ENCODE measurements at regions not wholly inside any gene's neighbourhood (a gene's known extent, or its start where the extent isn't known, plus 50 kb on each side); places are given as distances from the start of the nearest gene placed in this dataset.
"Not testable (repeated sequence)": the region's sequence is repeated elsewhere in the genome, so short reads cannot be mapped to it uniquely, and the experiment has no call there.

DNA sequence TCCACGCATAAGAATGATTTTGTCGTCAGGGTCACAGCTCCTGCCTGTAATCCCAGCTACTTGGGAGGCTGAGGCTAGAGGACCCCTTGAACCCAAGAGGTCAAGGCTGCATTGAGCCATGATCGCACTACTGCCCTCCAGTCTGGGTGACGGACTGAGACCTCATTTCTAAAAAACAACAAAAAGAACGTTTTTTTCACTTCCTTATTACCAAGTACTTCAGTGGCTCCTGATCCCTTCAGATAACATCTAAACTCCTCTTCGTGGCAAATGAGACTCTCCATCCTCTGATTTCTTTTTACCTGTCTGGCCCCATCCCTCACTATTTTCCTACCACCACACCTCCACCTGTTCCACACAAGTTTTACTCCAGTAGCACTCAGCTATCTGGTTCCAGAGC is 105.4 kb upstream of the TLK1 start:
- Mint-ChIP-seq H3K36me3 (peaks cover 3% of the 10 kb centered on the region), H3K27ac (no peak overlapping the region), H3K4me1 (ENCODE audit: low read depth) (peaks cover 11% of the 10 kb centered on the region), H3K4me3 (no peak overlapping the region), H3K9me3 (ENCODE audit: low read depth) (no peaks in the 10 kb centered on the region), H3K27me3 (no peaks in the 10 kb centered on the region)

- H3K36me3 Mint-ChIP-seq; H3K27ac Mint-ChIP-seq; H3K9me3 Mint-ChIP-seq (ENCODE audit: low read depth); H3K27me3 Mint-ChIP-seq; H3K4me3 Mint-ChIP-seq: not testable (repeated sequence)
- H3K4me1 Mint-ChIP-seq (ENCODE audit: low read depth): peaks cover 27% of the 10 kb centered on the region
These were observed 100.8 kb upstream of the TLK1 start for GRCh38 chr2:171261529-171261928.

DNA sequence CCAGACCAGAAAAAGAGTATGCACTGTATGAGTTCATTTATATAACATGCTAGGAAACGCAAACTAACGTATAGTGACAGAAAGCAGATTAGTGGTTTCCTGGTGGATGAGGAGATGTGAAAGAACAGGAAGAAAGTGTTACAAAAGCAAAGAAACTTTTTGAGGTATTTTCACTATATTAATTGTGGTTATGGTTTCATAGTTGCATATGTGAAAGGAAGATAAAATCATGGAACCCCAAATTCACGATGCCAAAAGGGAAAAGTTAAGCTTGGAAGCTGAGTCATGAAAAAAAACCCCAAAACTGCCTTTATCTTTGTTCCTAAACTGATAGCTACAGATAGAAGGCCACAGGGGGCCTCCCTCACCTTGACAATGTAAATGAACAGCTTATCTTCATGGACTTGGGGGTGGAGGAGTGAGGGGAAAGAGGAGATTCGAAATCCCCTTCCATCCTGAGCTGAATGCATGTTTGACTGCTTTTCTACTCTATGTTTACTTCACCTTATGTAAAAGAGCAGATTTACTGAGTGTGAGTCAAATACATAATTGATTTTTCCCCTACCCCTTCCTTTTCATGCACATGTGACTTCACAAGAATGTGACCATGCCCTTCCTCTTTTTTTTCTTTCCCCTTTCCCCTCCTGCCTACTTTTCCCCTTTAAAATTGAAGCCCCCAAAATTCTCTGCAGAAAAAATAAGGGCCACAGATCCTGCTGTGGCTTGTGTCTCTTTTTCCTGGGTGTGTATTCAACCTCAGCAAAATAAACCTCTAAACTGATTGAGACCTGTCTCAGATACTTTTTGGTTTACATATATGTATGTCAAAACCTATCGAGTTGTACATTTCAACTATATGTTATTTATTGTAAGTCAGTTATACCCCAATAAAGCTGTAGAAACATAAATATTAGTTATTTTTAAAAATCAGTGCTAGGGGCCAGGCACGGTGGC is 100.1 kb upstream of the TLK1 start:
- H3K4me3 Mint-ChIP-seq: peak overlapping the region; percentile 4
- H3K27me3 Mint-ChIP-seq: no peaks in the 10 kb centered on the region
- peaks cover 27% of the 10 kb centered on the region for H3K4me1 Mint-ChIP-seq (ENCODE audit: low read depth)
- peaks cover 3% of the 10 kb centered on the region for H3K36me3 Mint-ChIP-seq
- H3K27ac Mint-ChIP-seq: peak overlapping the region; percentile 81
- H3K9me3 Mint-ChIP-seq (ENCODE audit: low read depth): no peaks in the 10 kb centered on the region

DNA sequence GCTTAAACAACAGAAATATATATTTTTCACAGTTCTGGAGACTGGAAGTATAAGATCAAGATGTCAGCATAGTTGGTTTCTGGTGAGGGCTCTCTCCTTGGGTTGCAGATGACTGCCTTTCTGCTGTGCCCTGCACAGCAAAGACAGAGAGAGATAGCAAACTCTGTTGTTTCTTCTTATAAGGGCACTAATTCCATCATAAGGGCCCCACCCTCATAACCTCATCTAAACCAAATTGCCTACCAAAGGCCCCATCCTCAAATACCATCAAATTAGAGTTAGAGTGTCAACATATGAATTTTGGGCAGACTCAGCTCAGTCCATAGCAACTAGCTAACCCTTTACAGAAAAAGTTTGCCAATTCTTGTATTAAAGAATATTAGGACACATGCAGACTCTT is 94.0 kb upstream of the TLK1 start:
- H3K9me3 Mint-ChIP-seq (ENCODE audit: low read depth): no peaks in the 10 kb centered on the region
- H3K4me1 Mint-ChIP-seq (ENCODE audit: low read depth): peaks cover 9% of the 10 kb centered on the region
- no peak overlapping the region for H3K4me3 Mint-ChIP-seq
- no peaks in the 10 kb centered on the region for H3K27me3 Mint-ChIP-seq
- H3K27ac Mint-ChIP-seq: no peak overlapping the region
- no peaks in the 10 kb centered on the region for H3K36me3 Mint-ChIP-seq

DNA sequence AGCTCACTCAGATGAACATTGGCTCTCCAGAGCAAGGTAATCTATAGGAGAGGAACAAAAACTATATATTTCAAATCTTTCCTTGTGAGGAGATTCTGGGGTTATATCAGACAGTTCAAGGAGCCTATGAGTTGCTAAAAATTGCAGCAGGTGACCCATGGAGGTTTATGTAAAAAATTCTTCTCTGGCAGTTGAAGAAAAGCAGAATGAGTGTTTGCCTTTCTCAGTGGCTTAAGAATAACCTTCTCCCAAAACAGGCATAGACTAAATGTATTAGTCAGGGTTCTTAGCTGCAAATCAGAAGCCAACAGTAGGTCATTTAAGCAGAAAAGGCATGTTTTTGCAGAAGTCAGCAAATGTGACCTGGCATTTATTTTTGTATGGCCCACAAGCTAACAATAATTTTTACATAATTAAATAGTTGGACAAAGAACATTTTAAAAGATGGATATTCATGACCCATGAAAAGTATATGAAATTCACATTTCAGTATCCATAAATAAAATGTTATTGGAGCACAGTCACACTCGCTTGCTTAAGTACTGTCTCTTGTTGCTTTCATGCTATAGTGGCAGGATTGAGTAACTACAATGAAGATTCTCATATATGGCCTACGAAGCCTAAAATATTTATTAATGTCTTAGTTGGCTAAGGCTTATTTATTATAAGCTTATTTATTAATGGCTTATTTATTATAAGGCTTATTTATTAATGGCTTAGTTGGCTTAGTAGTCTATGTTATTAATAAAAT is 93.4 kb upstream of the TLK1 start:
- H3K9me3 Mint-ChIP-seq (ENCODE audit: low read depth): no peaks in the 10 kb centered on the region
- no peaks in the 10 kb centered on the region for H3K27me3 Mint-ChIP-seq
- peaks cover 15% of the 10 kb centered on the region for H3K4me1 Mint-ChIP-seq (ENCODE audit: low read depth)
- H3K27ac Mint-ChIP-seq: no peak overlapping the region
- H3K4me3 Mint-ChIP-seq: no peak overlapping the region
- no peaks in the 10 kb centered on the region for H3K36me3 Mint-ChIP-seq

DNA sequence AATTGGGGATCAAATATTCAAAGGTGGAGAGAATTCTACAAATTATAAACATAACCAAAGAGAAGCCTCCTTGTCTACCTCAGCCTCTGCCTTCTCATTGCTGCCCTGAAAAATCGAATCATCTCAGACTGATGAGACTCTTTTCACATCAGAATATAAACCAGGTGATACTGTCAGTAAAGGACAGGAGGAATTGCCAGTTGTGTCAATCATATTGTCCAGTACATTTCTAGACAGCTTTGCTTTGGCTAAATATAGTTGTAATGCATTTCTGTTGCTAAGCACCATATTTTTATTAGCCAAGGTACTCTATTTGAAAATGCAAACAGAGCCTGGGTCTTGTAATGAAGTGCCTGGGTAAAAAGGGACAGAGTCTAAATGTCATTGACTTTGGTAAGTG is 92.6 kb upstream of the TLK1 start:
- Mint-ChIP-seq H3K27me3 (no peaks in the 10 kb centered on the region), H3K4me3 (no peak overlapping the region), H3K27ac (no peak overlapping the region), H3K9me3 (ENCODE audit: low read depth) (no peaks in the 10 kb centered on the region), H3K4me1 (ENCODE audit: low read depth) (peaks cover 23% of the 10 kb centered on the region), H3K36me3 (no peaks in the 10 kb centered on the region)

GRCh38 chr2:171249689-171250088 is 89.0 kb upstream of the TLK1 start:
- H3K27me3 Mint-ChIP-seq: no peaks in the 10 kb centered on the region
- H3K9me3 Mint-ChIP-seq (ENCODE audit: low read depth): peaks cover 12% of the 10 kb centered on the region
- H3K36me3 Mint-ChIP-seq: peaks cover 8% of the 10 kb centered on the region
- no peak overlapping the region for H3K27ac Mint-ChIP-seq
- peaks cover 44% of the 10 kb centered on the region for H3K4me1 Mint-ChIP-seq (ENCODE audit: low read depth)
- H3K4me3 Mint-ChIP-seq: no peak overlapping the region

DNA sequence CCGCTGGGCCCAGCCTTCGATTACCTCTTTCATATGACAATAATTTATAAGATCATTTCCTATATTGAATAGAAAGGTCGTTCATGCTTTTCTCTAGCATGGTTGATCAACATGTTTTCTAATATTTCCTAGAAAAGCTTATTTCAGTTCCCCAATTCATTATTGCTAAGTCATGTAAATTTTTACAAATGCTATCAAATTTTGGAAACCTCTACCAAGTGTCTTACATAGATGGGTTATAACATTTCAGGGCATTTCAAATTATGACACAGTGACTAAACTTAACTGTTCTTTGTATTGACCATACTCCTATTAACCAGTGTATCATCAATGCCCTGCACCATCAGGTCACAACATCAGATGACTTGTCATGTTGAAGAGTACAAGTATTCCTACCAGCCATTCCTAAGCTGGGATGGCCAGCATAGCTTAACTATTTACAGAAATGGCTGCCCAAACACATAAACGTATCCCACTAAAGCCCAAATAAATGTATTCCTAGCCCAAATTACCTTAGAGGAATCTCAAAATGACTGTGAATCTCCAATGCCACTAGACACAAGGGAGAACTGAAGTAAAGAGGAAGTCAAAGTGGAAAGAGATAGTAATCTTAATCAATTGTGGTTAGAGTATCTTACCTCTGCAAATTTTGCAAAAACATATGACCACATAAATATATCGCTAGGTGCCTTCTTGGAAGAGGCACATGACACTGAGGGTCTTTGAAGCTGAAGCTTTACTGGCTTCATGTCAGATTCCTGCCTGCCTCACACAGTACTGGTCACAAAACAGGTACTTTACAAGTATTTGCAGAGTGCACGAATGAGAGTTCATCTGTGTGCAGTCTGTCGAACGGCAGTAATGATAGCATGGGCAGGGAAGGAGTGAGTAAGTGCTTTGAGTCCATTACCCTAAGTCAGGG is 87.3 kb upstream of the TLK1 start:
- H3K9me3 Mint-ChIP-seq (ENCODE audit: low read depth): peaks cover 18% of the 10 kb centered on the region
- H3K4me1 Mint-ChIP-seq (ENCODE audit: low read depth): peaks cover 48% of the 10 kb centered on the region
- H3K36me3 Mint-ChIP-seq: peaks cover 14% of the 10 kb centered on the region

GRCh38 chr2:171244970-171245782 is 84.5 kb upstream of the TLK1 start:
- Mint-ChIP-seq H3K27ac (no peak overlapping the region), H3K27me3 (no peaks in the 10 kb centered on the region), H3K4me3 (no peak overlapping the region), H3K9me3 (ENCODE audit: low read depth) (peaks cover 18% of the 10 kb centered on the region), H3K36me3 (peaks cover 14% of the 10 kb centered on the region), H3K4me1 (ENCODE audit: low read depth) (peaks cover 46% of the 10 kb centered on the region)

More for the DNA sequence above, 87.3 kb upstream of the TLK1 start:
- Mint-ChIP-seq H3K27me3 (no peaks in the 10 kb centered on the region), H3K4me3 (peak overlapping the region; percentile 41), H3K27ac (peak overlapping the region; percentile 64)

GRCh38 chr2:171244466-171244969 is 83.8 kb upstream of the TLK1 start:
- H3K27me3 Mint-ChIP-seq: no peaks in the 10 kb centered on the region
- peaks cover 18% of the 10 kb centered on the region for H3K9me3 Mint-ChIP-seq (ENCODE audit: low read depth)
- H3K4me3 Mint-ChIP-seq: no peak overlapping the region
- H3K4me1 Mint-ChIP-seq (ENCODE audit: low read depth): peaks cover 39% of the 10 kb centered on the region
- peak overlapping the region; percentile 13 for H3K27ac Mint-ChIP-seq
- peaks cover 15% of the 10 kb centered on the region for H3K36me3 Mint-ChIP-seq

DNA sequence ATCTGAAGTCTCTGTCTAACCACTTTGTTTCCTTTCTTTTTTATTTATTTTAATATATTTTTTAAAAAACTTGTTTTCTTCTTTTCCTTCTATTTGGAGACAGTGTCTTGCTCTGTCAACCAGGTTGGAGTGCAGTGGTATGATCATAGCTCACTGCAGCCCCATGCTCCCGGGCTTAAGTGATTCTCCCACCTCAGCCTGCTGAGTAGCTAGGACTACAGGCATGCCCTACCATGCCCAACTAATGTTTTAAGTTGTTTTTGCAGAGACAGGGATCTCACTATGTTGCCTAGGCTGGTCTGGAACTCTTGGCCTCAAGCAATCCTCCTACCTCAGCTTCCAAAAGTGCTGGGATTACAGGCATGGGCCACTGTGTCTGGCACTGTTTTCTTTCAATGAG is 81.1 kb upstream of the TLK1 start:
- peaks cover 21% of the 10 kb centered on the region for H3K4me1 Mint-ChIP-seq (ENCODE audit: low read depth)
- H3K36me3 Mint-ChIP-seq: peaks cover 13% of the 10 kb centered on the region
- H3K4me3 Mint-ChIP-seq: no peak overlapping the region
- H3K27me3 Mint-ChIP-seq: no peaks in the 10 kb centered on the region
- no peak overlapping the region for H3K27ac Mint-ChIP-seq
- H3K9me3 Mint-ChIP-seq (ENCODE audit: low read depth): peaks cover 15% of the 10 kb centered on the region

DNA sequence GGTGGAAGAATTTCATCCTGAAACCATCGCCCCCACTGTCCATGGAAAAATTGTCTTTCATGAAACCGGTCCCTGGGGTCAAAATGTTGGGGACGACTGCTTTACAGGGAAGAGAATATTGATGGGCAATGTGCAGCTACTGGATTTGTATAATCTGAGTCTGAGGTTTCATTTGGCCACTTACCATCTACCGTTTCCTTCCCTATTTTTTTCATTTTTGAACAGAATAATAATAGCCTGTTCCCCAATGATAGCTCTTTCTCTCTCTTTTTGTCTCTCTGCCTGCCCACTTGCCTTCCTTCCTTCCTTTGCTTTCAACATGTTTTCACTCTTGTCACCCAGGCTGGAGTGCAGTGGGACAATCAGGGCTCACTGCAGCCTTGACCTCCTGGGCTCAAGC is 78.3 kb upstream of the TLK1 start:
- H3K9me3 Mint-ChIP-seq (ENCODE audit: low read depth): no peaks in the 10 kb centered on the region
- peaks cover 2% of the 10 kb centered on the region for H3K36me3 Mint-ChIP-seq
- no peak overlapping the region for H3K4me3 Mint-ChIP-seq
- H3K27ac Mint-ChIP-seq: no peak overlapping the region
- no peaks in the 10 kb centered on the region for H3K27me3 Mint-ChIP-seq
- peaks cover 4% of the 10 kb centered on the region for H3K4me1 Mint-ChIP-seq (ENCODE audit: low read depth)

DNA sequence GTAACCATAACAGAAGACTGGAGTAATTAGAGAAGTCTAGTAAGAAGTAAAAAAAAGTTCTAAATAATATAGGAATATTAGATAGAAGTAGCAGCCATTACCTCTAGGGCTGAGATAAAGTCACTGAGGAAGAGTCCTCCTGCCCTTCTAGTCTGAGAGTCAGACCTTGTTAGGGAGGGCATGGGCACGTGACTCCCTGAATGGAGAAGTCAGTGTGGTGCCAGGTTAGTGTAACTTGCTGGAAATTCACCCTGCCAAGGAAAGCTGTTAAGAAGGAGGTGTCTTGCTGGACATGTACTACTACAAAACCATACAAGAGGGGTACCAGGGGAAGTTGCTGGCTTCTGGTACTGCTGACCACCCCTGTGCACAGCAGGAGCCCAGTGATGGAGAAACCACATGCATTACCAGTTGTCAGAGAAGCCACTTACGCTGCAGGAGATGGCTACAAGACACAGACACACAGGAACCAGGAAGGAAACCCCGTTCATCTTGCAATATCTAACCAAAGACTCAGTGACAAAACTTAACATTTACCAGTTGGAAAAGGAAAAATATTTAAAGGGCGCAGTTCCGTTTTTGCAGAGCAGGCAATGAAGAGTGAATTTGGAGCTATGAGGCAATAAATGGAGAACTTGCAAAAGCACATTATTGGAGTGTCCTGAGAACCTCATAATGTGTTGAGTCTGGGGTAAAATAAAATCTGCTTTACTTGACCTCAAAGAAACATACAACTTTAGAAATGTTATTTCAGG is 77.2 kb upstream of the TLK1 start:
- H3K27ac Mint-ChIP-seq: no peak overlapping the region

More for the DNA sequence above, 77.2 kb upstream of the TLK1 start:
- H3K9me3 Mint-ChIP-seq (ENCODE audit: low read depth): no peaks in the 10 kb centered on the region
- H3K4me1 Mint-ChIP-seq (ENCODE audit: low read depth): peaks cover 4% of the 10 kb centered on the region
- H3K4me3 Mint-ChIP-seq: no peak overlapping the region
- no peaks in the 10 kb centered on the region for H3K27me3 Mint-ChIP-seq
- H3K36me3 Mint-ChIP-seq: peaks cover 2% of the 10 kb centered on the region
